HG02610 (cell line): ENCODE measurements at regions not wholly inside any gene's neighbourhood (a gene's known extent, or its start where the extent isn't known, plus 50 kb on each side); places are given as distances from the start of the nearest gene placed in this dataset.

Experiments used
- ATAC-seq: cut with Tn5 transposase; IDR thresholded peaks from one replicate; pipeline ENCODE4 v1.9.1; 2021; ENCODE audit warnings: mild to moderate bottlenecking, moderate library complexity; ENCODE audit not compliant: unreplicated experiment

GRCh38 chr12:90281154-90281868 lies 572.7 kb upstream of the ATP2B1 start:
- no peak for ATAC-seq

DNA sequence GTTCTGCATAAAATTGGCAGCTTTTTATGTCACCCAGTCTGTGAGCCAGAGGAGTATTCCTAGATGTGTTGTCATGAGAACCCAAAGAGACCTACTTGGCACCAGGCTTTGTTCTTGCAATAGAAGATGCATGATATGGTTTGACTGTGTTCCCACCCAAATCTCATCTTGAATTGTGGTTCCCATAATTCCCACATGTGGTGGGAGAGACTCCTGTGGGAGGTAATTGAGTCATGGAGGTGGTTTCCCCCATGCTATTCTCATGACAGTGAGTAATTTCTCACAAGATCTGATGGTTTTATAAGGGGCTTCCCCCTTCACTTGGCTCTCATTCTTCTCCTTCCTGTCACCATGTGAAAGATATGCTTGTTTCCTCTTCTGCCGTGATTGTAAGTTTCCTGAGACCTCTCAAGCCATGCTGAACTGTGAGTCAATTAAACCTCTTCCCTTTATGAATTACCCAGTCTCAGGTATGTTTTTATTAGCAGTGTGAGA lies 572.0 kb upstream of the ATP2B1 start:
- ATAC-seq, result peak; percentile 87

GRCh38 chr12:90280033-90280432 lies 571.4 kb upstream of the ATP2B1 start:
- ATAC-seq, result peak; percentile 40

GRCh38 chr12:90275088-90275487 lies 566.5 kb upstream of the ATP2B1 start:
- ATAC-seq, result peak; percentile 26

- peak; percentile 53 for ATAC-seq
Measured at GRCh38 chr12:90274407-90274806, 565.8 kb upstream of the ATP2B1 start.

GRCh38 chr12:90268574-90268973 lies 559.9 kb upstream of the ATP2B1 start:
- ATAC-seq, result peak; percentile 89

DNA sequence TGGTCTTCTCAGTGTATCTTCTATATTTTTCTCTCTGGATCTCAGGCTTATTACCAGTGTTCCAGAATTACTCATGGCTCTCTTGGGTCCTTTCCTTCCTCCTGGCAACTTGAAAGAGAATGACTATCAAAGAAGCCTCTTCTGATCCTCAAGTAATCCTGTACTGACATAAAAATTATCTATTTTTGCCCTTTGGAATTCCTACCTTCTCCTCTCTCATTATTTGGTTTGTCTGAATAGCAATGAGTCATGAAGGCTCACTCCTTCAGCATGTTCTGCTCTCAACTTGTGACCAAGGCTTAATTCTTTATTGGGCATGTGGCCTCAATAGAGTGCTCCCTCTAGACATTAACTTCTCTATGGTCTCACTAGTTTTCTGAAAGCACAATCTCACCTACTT lies 553.6 kb upstream of the ATP2B1 start:
- ATAC-seq, result no peak

DNA sequence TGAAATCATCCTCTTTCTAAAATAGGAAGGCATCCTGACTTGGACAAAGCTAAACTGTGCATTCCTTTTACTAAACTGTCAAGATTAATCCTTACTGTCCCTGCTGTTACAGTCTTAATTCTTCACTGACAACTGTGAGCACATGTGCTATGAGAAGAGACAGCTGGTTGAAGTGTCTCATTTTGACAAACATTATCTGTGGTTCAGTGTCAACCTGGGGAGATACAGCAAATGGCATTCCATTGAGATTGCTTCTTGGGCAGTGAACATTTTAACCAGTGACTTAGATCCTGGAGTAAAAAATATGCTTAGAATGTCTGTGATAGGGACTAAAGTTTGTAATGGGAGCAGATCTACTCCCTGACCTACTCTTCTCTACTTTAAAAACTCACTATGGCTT lies 552.6 kb upstream of the ATP2B1 start:
- no peak for ATAC-seq

DNA sequence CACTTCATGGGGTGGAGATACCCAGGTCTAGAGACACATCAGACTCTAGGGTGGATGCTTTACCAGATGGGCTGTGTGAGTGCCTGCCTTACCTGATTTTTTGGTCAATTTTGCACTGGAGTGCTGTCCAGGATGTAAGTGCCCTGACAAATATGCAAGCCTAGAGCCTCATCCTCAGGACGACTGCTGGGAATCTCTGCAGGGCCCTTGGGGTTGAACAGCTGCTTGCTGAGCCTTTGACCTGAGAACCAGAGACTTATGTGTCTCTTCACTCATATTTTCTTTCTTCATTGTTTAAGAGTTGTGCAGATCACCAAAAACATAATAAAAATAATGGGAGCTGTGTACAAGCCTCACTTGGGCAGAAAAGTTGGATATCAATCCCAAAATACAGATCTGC lies 551.5 kb upstream of the ATP2B1 start:
- ATAC-seq, result no peak

- no peak for ATAC-seq
Measured at GRCh38 chr12:90257927-90258624, 549.4 kb upstream of the ATP2B1 start.

DNA sequence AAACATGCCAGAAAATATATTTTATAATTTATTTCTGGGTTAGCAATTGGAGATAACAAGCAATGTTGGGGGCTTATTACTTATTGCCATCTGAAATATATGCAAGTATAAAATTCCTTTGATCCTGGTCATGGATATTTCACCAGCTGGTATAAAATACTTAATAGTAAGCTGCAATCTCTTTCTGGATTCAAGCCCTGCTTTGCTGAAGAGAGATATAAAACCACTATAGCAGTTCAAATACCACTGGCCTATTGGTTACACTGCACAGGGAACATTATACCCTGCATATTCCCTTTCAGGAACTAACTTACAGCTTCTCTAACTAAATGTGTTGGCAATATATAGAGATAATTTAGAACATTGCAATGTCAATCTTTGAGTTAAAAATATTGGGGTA lies 546.2 kb upstream of the ATP2B1 start:
- no peak for ATAC-seq

DNA sequence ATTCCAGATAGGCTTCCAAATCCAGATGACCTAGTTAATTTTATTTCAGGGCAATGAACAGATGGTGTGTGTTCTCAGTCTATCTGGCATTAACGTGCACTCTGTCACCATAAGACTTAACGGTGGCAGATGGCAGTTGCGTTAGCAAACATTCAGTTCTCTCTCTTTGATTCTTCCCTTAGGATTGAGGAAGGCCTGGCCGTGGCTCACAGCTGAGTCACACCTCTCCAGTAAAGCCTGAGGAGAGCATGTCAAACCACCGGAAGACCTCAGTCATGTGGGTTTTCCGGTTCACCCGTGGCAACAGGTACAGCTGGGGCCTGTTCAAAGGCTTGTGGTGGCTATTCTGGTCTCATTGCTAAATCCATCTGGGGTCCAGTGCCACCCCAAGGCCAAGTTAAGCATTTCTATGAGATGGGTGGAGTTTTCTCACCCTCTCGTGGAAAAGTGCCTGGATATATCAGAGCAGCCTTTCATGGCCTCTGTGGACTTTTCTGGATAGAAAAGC lies 545.1 kb upstream of the ATP2B1 start:
- peak; percentile 99 for ATAC-seq

GRCh38 chr12:90253136-90253535 lies 544.5 kb upstream of the ATP2B1 start:
- ATAC-seq, result no peak

DNA sequence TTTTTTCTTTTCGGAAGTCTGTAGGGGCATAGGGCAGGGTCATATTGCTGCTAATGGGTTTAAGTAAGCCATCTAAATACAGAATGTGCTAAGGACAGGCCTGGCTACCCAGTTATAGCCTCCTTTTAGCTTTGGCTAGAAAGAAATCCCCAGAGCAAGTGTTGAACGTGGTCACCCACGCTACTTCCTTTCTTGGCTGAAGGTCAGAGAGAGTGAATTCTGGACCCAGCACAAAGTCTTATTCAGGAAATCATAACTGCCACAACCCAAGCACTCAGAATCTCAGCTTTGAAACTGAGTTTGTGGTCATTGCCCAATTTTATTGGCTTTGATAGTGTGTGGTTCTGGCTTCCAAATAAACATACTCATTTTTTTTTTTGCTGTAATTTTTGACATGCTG lies 542.1 kb upstream of the ATP2B1 start:
- peak; percentile 31 for ATAC-seq

DNA sequence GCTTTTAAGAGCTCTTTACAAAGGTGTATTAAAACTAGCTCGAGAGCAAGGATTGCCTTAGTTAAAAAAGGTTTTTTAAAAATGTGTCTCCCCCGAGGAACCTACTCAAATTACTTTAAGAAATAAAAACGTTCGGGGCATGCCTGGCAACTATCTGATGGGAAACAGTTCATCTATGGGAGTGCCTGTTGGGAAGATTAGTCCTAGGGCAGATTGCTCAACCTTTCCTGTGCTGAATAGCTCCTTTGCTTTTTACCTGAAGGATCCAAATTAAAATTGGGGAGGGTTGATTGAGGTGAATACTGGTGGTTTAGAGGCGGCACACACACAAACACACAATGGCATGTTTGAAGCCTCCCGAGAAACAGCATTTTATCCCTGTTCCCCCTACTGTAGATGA lies 541.4 kb upstream of the ATP2B1 start:
- no peak for ATAC-seq

GRCh38 chr12:90246688-90247087 lies 538.0 kb upstream of the ATP2B1 start:
- ATAC-seq, result no peak

- ATAC-seq, result no peak
Measured at GRCh38 chr12:90245391-90245790, 536.8 kb upstream of the ATP2B1 start.

GRCh38 chr12:90244232-90244631 lies 535.6 kb upstream of the ATP2B1 start:
- ATAC-seq, result no peak

GRCh38 chr12:90243211-90243610 lies 534.6 kb upstream of the ATP2B1 start:
- ATAC-seq, result no peak

- ATAC-seq, result no peak
Measured at GRCh38 chr12:90239732-90240260, 531.2 kb upstream of the ATP2B1 start.

DNA sequence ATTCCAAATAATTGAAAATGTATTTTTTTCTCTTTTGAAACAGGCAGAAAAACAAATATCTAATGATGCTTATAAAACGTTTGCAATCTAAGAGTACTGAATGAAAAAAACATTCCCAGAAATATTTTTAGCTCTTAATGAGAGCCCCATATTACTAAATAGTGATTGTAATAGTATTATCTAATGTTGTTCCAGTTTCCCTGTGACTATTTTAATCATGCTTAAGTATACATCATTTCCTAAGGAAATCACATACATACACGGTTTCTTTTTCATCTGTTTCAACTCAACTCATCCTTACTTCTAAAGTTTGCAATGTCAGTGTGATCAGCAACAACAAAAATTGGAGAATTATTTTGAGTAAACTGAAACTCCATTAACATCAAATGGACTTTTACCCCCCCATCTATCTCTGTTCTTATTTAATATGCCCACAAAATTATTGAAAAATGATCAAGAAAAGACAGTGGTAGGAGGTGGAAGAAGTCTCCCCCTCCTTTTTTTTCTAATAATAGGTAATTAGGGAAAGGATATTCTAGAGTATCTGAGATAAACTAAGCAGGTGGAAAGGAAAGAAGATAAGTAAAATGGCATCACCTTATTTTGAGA lies 530.1 kb upstream of the ATP2B1 start:
- ATAC-seq, result no peak

DNA sequence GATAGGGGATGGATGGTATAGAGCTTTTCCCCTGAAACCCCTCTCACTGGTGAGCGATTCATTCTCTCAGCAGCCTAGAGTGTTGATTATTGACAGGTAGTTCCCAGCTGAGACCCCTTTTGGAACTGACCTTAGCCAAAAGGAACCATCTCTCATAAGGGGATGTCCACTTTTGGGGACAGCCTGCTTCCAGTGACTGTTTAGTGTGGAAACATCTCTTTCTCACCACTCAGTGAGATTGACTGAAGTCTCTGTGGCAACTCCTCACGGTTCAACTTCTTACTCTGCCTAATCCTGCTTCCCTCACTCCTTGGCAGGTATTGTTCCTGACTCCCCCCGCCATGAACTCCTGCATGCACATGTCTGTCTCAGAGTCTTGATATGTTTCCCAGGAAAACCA lies 529.2 kb upstream of the ATP2B1 start:
- ATAC-seq, result no peak
